ENCODE measurements at regions not wholly inside any gene's neighbourhood (a gene's known extent, or its start where the extent isn't known, plus 50 kb on each side); places are given as distances from the start of the nearest gene placed in this dataset.

- ATAC-seq (peak in 1 of 2 donors; percentile 21), DNase-seq (no peak)
- intact Hi-C loops (cut with DNase I) = no loop called here
Measured at GRCh38 chr5:54862036-54862435, 123.4 kb downstream of the ESM1 start.

GRCh38 chr5:54861212-54861894, 124.0 kb downstream of the ESM1 start:
- intact Hi-C loops (cut with DNase I) = no loop called here
- no peak for DNase-seq
- ATAC-seq = no peak

GRCh38 chr5:54860321-54860720, 125.1 kb downstream of the ESM1 start:
- DNase-seq (no peak), ATAC-seq (peak in 1 of 2 donors; percentile 50)
- intact Hi-C loops (cut with DNase I) = no loop called here

GRCh38 chr5:54859316-54859715, 126.1 kb downstream of the ESM1 start:
- intact Hi-C loops (cut with DNase I) = no loop called here
- DNase-seq = no peak
- no peak for ATAC-seq

- no peak for DNase-seq
- intact Hi-C loops (cut with DNase I) = no loop called here
- ATAC-seq = no peak
Measured at GRCh38 chr5:54854883-54855581, 130.4 kb downstream of the ESM1 start.

GRCh38 chr5:54852007-54852406, 133.4 kb downstream of the ESM1 start:
- DNase-seq = no peak
- intact Hi-C loops (cut with DNase I) = no loop called here
- no peak for ATAC-seq

- DNase-seq = no peak
- no peak for ATAC-seq
- intact Hi-C loops (cut with DNase I) = no loop called here
Measured at GRCh38 chr5:54851449-54851848, 133.9 kb downstream of the ESM1 start.

GRCh38 chr5:54848581-54848980, 136.8 kb downstream of the ESM1 start:
- DNase-seq = no peak
- ATAC-seq = no peak
- intact Hi-C loops (cut with DNase I) = loop anchor here in 1 of 2 donors (5.0 kb wide), 1 partner anchor 331 kb away; the partner anchor contains the start of gene SNX18

- intact Hi-C loops (cut with DNase I) = loop anchor here in 1 of 2 donors (5.0 kb wide), 1 partner anchor 328 kb away; the partner anchor contains the start of gene SNX18
- ATAC-seq = peak in 1 of 2 donors; percentile 24
- DNase-seq = no peak
Measured at GRCh38 chr5:54845567-54845941, 139.8 kb downstream of the ESM1 start.

- ATAC-seq = no peak
- DNase-seq = no peak
- intact Hi-C loops (cut with DNase I) = loop anchor here (1.0 to 5.0 kb wide), 2 partner anchors 328 kb away; partner anchors contain the start of gene SNX18 (in 2 of the 2)
Measured at GRCh38 chr5:54844905-54845566, 140.4 kb downstream of the ESM1 start.

- DNase-seq (no peak), ATAC-seq (no peak)
- intact Hi-C loops (cut with DNase I) = loop anchor here in 1 of 2 donors (1.0 kb wide), 1 partner anchor 327 kb away; the partner anchor contains the start of gene SNX18
Measured at GRCh38 chr5:54844266-54844665, 141.1 kb downstream of the ESM1 start.

- DNase-seq (no peak), ATAC-seq (no peak)
- intact Hi-C loops (cut with DNase I) = no loop called here
Measured at GRCh38 chr5:54841481-54841880, 143.9 kb downstream of the ESM1 start.

- intact Hi-C loops (cut with DNase I) = no loop called here
- ATAC-seq (no peak), DNase-seq (no peak)
Measured at GRCh38 chr5:54838843-54839242, 146.6 kb downstream of the ESM1 start.

GRCh38 chr5:54837981-54838380, 147.4 kb downstream of the ESM1 start:
- DNase-seq (no peak), ATAC-seq (no peak)
- intact Hi-C loops (cut with DNase I) = no loop called here

- DNase-seq = no peak
- intact Hi-C loops (cut with DNase I) = no loop called here
- ATAC-seq = no peak
Measured at GRCh38 chr5:54837093-54837492, 148.3 kb downstream of the ESM1 start.

GRCh38 chr5:54835647-54836046, 149.7 kb downstream of the ESM1 start:
- ATAC-seq (peak in 1 of 2 donors; percentile 81), DNase-seq (no peak)
- intact Hi-C loops (cut with DNase I) = no loop called here

- intact Hi-C loops (cut with DNase I) = no loop called here
- ATAC-seq = peak; percentile 76 to 83
Measured at GRCh38 chr5:54834121-54834842, 151.1 kb downstream of the ESM1 start.

GRCh38 chr5:54833590-54833989, 151.8 kb downstream of the ESM1 start:
- intact Hi-C loops (cut with DNase I) = no loop called here
- DNase-seq = no peak
- no peak for ATAC-seq

More at GRCh38 chr5:54834121-54834842, 151.1 kb downstream of the ESM1 start:
- DNase-seq = peak; percentile 44

- ATAC-seq (no peak), DNase-seq (no peak)
- intact Hi-C loops (cut with DNase I) = no loop called here
Measured at GRCh38 chr5:54832858-54833257, 152.5 kb downstream of the ESM1 start.

All from left cardiac atrium (tissue), 4 donors.